Vagina (tissue), 2 donors: ENCODE measurements at regions not wholly inside any gene's neighbourhood (a gene's known extent, or its start where the extent isn't known, plus 50 kb on each side); places are given as distances from the start of the nearest gene placed in this dataset.

ENCODE experiments used
- POLR2A ChIP-seq, 2 donors: fragments of 450-650 bp; IDR thresholded peaks; one replicate each; pipeline ENCODE4 v1.6.1; 2017; ENCODE audit warnings: antibody characterized with exemption in 2 of 2, mild to moderate bottlenecking in 2 of 2, moderate library complexity in 2 of 2
- POLR2AphosphoS5 ChIP-seq, 2 donors: sonication (generic); formaldehyde crosslinking; IDR thresholded peaks; one replicate each; pipeline ENCODE4 v1.9.0; 2017; ENCODE audit warnings: antibody characterized with exemption in 2 of 2, mild to moderate bottlenecking in 2 of 2, low read depth in 1 of 2; ENCODE audit not compliant: insufficient read depth in 1 of 2
- TF ChIP-seq, protein P1 (sequence below), 3 experiments: fragments of 450-650 bp in 2 of 3; fragments of 200-600 bp in 1 of 3; sonication (generic) in 1 of 3; IDR thresholded peaks; one replicate each; pipeline ENCODE4 v1.5.1; 2017 to 2019; ENCODE audit warnings: antibody characterized with exemption in 3 of 3, mild to moderate bottlenecking in 2 of 3, moderate library complexity in 2 of 3

DNA sequence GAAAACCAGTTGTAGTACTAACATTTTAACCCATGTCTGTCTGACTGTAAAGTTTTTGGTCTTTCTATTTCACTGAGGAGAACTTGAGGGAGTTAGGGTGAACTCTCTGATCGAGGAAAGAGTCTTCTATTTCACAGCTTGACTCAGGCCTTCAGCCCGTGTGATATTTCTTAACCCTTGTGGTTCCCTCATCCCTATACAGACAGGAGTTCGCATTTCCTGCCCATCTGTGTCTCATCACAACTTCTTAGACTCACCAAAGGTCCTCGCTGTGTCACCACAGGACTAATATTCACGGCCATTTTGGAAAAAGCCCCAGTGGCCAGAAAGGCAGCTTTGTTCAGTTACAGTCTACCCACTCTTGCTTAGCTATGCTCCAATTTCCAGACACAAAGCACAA is 172.8 kb downstream of the FAM181B start:
- TF ChIP-seq, protein P1, sequence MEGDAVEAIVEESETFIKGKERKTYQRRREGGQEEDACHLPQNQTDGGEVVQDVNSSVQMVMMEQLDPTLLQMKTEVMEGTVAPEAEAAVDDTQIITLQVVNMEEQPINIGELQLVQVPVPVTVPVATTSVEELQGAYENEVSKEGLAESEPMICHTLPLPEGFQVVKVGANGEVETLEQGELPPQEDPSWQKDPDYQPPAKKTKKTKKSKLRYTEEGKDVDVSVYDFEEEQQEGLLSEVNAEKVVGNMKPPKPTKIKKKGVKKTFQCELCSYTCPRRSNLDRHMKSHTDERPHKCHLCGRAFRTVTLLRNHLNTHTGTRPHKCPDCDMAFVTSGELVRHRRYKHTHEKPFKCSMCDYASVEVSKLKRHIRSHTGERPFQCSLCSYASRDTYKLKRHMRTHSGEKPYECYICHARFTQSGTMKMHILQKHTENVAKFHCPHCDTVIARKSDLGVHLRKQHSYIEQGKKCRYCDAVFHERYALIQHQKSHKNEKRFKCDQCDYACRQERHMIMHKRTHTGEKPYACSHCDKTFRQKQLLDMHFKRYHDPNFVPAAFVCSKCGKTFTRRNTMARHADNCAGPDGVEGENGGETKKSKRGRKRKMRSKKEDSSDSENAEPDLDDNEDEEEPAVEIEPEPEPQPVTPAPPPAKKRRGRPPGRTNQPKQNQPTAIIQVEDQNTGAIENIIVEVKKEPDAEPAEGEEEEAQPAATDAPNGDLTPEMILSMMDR (IDR thresholded peaks at IDR 0.05): no peak
- no peak for TF ChIP-seq POLR2A (IDR thresholded peaks at IDR 0.05)
- no peak for TF ChIP-seq POLR2AphosphoS5 (IDR thresholded peaks at IDR 0.05; ENCODE audit: insufficient read depth in 1 of 2, low read depth in 1 of 2)
